ENCODE measurements at regions not wholly inside any gene's neighbourhood (a gene's known extent, or its start where the extent isn't known, plus 50 kb on each side); places are given as distances from the start of the nearest gene placed in this dataset.
"Not testable (repeated sequence)": the region's sequence is repeated elsewhere in the genome, so short reads cannot be mapped to it uniquely, and the experiment has no call there.

DNA sequence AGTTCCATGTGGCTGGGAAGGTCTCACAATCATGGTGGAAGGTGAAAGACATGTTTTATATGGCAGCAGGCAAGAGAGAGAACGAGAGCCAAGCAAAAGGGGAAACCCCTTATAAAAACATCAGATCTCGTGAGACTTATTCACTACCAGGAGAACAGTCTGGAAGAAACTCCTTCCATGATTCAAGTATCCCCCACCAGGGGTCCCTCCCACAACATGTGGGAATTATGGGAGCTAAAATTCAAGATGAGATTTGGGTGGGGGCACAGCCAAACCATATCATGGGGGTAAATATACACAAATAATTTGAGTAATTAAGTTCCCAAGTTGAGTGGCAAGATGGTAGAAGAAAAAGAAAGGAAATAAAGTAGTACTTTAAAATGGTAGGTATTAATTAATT is 91.0 kb upstream of the CCDC91 start:
- H3K79me2 ChIP-seq (ENCODE audit: insufficient read depth); H3K9ac ChIP-seq; H3F3A ChIP-seq (replicated peaks; ENCODE audit: insufficient read depth); DNase-seq; H4K20me1 ChIP-seq (ENCODE audit: insufficient read depth); POLR2A ChIA-PET; H2AFZ ChIP-seq (ENCODE audit: low read depth); H3K9me3 ChIP-seq; H3K4me1 ChIP-seq (ENCODE audit: control insufficient read depth in 1 of 2, insufficient read depth in 2 of 2, low read depth in 1 of 2, low read length in 1 of 2); H3K9me2 ChIP-seq; H3K27ac ChIP-seq (ENCODE audit: low read depth in 2 of 2, low read length in 1 of 2); H3K27me3 ChIP-seq (ENCODE audit: insufficient read depth); H3K36me3 ChIP-seq (replicated peaks in 1 of 2; ENCODE audit: control insufficient read depth in 1 of 2, insufficient read depth in 2 of 2, low read length in 1 of 2); H3K4me2 ChIP-seq; H3K4me3 ChIP-seq (ENCODE audit: low read depth in 2 of 2, low read length in 1 of 2): not testable (repeated sequence)
- 89% methylated on average over 2 of the region's 2 CpGs for WGBS (ENCODE audit: low lambda C conversion rate)
- TF ChIP-seq, protein P1, sequence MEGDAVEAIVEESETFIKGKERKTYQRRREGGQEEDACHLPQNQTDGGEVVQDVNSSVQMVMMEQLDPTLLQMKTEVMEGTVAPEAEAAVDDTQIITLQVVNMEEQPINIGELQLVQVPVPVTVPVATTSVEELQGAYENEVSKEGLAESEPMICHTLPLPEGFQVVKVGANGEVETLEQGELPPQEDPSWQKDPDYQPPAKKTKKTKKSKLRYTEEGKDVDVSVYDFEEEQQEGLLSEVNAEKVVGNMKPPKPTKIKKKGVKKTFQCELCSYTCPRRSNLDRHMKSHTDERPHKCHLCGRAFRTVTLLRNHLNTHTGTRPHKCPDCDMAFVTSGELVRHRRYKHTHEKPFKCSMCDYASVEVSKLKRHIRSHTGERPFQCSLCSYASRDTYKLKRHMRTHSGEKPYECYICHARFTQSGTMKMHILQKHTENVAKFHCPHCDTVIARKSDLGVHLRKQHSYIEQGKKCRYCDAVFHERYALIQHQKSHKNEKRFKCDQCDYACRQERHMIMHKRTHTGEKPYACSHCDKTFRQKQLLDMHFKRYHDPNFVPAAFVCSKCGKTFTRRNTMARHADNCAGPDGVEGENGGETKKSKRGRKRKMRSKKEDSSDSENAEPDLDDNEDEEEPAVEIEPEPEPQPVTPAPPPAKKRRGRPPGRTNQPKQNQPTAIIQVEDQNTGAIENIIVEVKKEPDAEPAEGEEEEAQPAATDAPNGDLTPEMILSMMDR (IDR thresholded peaks at IDR 0.05): peak; percentile 14; the same call in 1 of the 2 replicates
- CTCF ChIA-PET: interaction anchor here (0.6 kb wide), 1 partner anchor 900 kb away, joined by 3 read pairs; no protein-coding TSS in a partner anchor

DNA sequence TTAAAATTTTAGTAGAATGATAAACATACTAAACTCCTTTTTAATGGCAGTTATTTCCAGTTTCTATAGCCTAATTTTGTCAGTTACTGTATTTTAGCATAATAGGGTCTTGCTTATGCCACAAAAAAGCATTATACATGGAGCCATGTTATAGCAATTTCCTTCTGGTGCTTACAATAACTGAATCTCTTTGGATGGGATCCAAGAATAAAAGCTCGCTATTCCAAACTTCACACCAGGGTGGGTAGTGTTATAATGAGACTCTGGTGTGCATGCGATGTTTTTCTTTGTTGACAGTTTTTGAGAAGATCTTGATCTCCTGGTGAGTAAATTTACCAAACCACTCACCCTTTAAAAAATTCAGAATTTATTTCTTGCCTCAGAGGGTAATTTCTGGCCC is 90.4 kb upstream of the CCDC91 start:
- Histone ChIP-seq H4K20me1 (ENCODE audit: insufficient read depth) (no peaks in the 10 kb centered on the region), H3K9me3 (no peaks in the 10 kb centered on the region), H3K27ac (ENCODE audit: low read depth in 2 of 2, low read length in 1 of 2) (no peak overlapping the region), H3K9me2 (no peaks in the 10 kb centered on the region), H3K4me2 (no peak overlapping the region), H3K27me3 (ENCODE audit: insufficient read depth) (no peaks in the 10 kb centered on the region), H3K9ac (no peak overlapping the region), H3K4me1 (ENCODE audit: control insufficient read depth in 1 of 2, insufficient read depth in 2 of 2, low read depth in 1 of 2, low read length in 1 of 2) (peaks cover 0 to 4% of the 10 kb centered on the region in 2 experiments; a peak in 2 of 4 replicates), H2AFZ (ENCODE audit: low read depth) (no peak overlapping the region), H3K79me2 (ENCODE audit: insufficient read depth) (no peaks in the 10 kb centered on the region), H3K4me3 (ENCODE audit: low read depth in 2 of 2, low read length in 1 of 2) (no peak overlapping the region), H3F3A (replicated peaks; ENCODE audit: insufficient read depth) (no peaks in the 10 kb centered on the region), H3K36me3 (replicated peaks in 1 of 2; ENCODE audit: control insufficient read depth in 1 of 2, insufficient read depth in 2 of 2, low read length in 1 of 2) (no peaks in the 10 kb centered on the region)
- ChIA-PET CTCF (no interaction called here), POLR2A (no interaction called here)
- WGBS (ENCODE audit: low lambda C conversion rate): 93% methylated on average over 2 of the region's 2 CpGs
- no peak for DNase-seq
- TF ChIP-seq NRF1 (IDR thresholded peaks at IDR 0.05; ENCODE audit: low read depth, low read length) (no peak), RAD21 (IDR thresholded peaks at IDR 0.05; ENCODE audit: low read length) (no peak), FOXJ3 (CRISPR knock-in tag; IDR thresholded peaks at IDR 0.05) (no peak), GATA2 (CRISPR knock-in tag; IDR thresholded peaks at IDR 0.05) (no peak), RFX5 (IDR thresholded peaks at IDR 0.05; ENCODE audit: low read length) (no peak), SMC3 (IDR thresholded peaks at IDR 0.05; ENCODE audit: low read depth, low read length) (no peak), RXRA (IDR thresholded peaks at IDR 0.05; ENCODE audit: borderline replicate concordance, low read depth) (no peak), MEF2A (IDR thresholded peaks at IDR 0.05; ENCODE audit: borderline replicate concordance, low read depth) (no peak), EZH2phosphoT487 (IDR thresholded peaks at IDR 0.05; ENCODE audit: borderline replicate concordance, low read depth) (no peak), MXI1 (IDR thresholded peaks at IDR 0.05; ENCODE audit: low read depth, low read length) (no peak), TCF12 (IDR thresholded peaks at IDR 0.05) (no peak), FOSL2 (IDR thresholded peaks at IDR 0.05; ENCODE audit: borderline replicate concordance, low read depth) (no peak), YY1 (IDR thresholded peaks at IDR 0.05; ENCODE audit: low read depth) (no peak), TEAD4 (IDR thresholded peaks at IDR 0.05; ENCODE audit: borderline replicate concordance, insufficient read depth) (no peak), FOXM1 (IDR thresholded peaks at IDR 0.05; ENCODE audit: low read depth) (no peak), CHD2 (IDR thresholded peaks at IDR 0.05; ENCODE audit: low read length, partially characterized antibody) (no peak)
- TF ChIP-seq, protein P2, sequence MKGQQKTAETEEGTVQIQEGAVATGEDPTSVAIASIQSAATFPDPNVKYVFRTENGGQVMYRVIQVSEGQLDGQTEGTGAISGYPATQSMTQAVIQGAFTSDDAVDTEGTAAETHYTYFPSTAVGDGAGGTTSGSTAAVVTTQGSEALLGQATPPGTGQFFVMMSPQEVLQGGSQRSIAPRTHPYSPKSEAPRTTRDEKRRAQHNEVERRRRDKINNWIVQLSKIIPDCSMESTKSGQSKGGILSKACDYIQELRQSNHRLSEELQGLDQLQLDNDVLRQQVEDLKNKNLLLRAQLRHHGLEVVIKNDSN (IDR thresholded peaks at IDR 0.05; ENCODE audit: borderline replicate concordance, low read depth): no peak
- TF ChIP-seq, protein P3, sequence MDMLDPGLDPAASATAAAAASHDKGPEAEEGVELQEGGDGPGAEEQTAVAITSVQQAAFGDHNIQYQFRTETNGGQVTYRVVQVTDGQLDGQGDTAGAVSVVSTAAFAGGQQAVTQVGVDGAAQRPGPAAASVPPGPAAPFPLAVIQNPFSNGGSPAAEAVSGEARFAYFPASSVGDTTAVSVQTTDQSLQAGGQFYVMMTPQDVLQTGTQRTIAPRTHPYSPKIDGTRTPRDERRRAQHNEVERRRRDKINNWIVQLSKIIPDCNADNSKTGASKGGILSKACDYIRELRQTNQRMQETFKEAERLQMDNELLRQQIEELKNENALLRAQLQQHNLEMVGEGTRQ (IDR thresholded peaks at IDR 0.05; ENCODE audit: borderline replicate concordance, low read depth, low read length): no peak
- TF ChIP-seq, protein P1 (IDR thresholded peaks at IDR 0.05): no peak
